Stimulated activated CD8-positive, alpha-beta memory T cell treated with anti-CD3 and anti-CD28 coated beads, Interleukin-4, amount 100 ng/mL, for 48 hours (primary cell): ENCODE measurements at regions not wholly inside any gene's neighbourhood (a gene's known extent, or its start where the extent isn't known, plus 50 kb on each side); places are given as distances from the start of the nearest gene placed in this dataset.
"Not testable (repeated sequence)": the region's sequence is repeated elsewhere in the genome, so short reads cannot be mapped to it uniquely, and the experiment has no call there.

Experiments used
- DNase-seq: peaks from one replicate; pipeline ENCODE4 v3.0.0-alpha.2; 2020

DNA sequence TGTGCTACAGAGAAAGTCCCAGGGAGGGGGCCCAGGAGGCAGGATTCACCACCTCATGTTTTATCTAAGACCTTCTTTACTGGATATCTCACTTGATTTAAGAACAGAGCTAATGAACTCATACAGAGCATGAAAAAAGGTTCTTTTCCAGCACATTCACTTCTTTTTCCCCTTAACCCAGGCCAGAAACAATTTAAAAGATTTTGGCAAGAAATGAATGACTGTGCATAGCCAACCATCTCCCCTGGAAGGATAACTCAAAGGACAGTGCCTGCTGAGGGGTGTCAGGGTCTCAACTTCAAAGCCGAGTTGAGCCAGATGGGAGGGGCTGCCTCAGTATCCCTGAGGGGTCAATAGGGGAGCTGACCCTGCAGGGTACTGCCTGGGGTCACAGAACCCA is 253.4 kb downstream of the SOD2 start:
- no peak for DNase-seq

DNA sequence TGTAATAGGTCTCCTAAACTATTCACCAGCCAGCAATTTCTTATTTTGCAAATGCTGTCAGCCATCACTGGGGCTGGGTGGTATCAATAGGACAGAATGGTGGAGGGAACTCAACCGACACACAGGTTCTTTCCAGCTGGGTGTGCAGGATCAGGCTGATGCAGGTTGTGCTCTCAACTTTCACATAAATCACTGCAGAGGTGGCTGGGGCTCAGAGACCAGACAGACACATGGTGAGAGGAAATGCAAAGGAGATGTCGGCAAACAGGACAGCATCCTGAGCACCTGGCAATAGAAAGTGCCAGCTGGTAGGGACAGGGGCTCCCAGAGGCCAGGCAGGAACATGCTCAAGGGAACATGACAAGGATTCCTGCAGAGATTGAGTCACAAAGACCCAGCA is 254.9 kb downstream of the SOD2 start:
- DNase-seq, result no peak

GRCh38 chr6:159436581-159436980 is 256.5 kb downstream of the SOD2 start:
- no peak for DNase-seq

- no peak for DNase-seq
Observed at GRCh38 chr6:159435701-159436100, 257.3 kb downstream of the SOD2 start.

GRCh38 chr6:159434410-159434809 is 258.6 kb downstream of the SOD2 start:
- no peak for DNase-seq

- no peak for DNase-seq
Observed at GRCh38 chr6:159433550-159433949, 259.5 kb downstream of the SOD2 start.

DNA sequence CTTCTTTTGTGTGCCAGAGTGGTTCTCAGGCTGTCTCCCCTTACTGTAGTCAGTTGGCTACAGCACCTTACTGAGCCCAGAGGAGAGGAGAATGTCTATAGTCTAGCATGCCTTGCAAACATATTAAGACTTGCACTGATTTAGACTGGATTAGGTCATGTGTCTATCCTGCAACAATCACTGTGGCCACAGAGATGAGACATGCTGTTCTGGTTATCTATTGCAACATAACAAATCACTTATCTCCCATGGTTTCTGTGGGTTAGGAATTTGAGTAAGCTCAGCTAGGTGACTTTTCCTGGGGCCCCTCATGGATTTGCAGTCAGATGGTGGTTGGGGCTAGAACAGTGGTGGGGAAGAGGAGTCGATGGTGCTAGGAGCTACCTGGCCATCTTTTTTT is 261.3 kb downstream of the SOD2 start:
- no peak for DNase-seq

- DNase-seq, result no peak
Observed at GRCh38 chr6:159430323-159430722, 261.1 kb downstream of the FNDC1 start.

GRCh38 chr6:159429433-159429832 is 260.2 kb downstream of the FNDC1 start:
- DNase-seq, result no peak

- no peak for DNase-seq
Observed at GRCh38 chr6:159427771-159428170, 258.6 kb downstream of the FNDC1 start.

DNA sequence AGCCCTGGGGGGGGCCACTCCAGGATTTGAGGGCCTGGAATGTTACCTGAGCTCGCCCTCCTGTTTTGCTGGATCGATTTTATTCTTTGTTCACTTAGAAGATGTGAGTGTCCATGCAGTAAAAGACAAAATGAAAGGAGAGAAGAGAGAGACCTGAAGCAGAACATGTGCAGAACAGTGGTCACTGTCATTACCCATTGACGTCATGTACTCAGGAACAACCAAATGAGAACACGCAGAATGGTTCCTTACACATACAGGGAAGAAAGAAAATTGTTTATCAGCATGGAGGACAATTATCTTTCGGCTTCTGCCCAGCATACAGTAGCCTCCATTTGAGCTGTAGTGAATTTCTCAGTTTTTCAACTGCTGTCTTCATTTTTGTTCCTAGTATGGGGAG is 258.1 kb downstream of the FNDC1 start:
- no peak for DNase-seq

GRCh38 chr6:159425421-159425820 is 256.2 kb downstream of the FNDC1 start:
- DNase-seq, result no peak

DNA sequence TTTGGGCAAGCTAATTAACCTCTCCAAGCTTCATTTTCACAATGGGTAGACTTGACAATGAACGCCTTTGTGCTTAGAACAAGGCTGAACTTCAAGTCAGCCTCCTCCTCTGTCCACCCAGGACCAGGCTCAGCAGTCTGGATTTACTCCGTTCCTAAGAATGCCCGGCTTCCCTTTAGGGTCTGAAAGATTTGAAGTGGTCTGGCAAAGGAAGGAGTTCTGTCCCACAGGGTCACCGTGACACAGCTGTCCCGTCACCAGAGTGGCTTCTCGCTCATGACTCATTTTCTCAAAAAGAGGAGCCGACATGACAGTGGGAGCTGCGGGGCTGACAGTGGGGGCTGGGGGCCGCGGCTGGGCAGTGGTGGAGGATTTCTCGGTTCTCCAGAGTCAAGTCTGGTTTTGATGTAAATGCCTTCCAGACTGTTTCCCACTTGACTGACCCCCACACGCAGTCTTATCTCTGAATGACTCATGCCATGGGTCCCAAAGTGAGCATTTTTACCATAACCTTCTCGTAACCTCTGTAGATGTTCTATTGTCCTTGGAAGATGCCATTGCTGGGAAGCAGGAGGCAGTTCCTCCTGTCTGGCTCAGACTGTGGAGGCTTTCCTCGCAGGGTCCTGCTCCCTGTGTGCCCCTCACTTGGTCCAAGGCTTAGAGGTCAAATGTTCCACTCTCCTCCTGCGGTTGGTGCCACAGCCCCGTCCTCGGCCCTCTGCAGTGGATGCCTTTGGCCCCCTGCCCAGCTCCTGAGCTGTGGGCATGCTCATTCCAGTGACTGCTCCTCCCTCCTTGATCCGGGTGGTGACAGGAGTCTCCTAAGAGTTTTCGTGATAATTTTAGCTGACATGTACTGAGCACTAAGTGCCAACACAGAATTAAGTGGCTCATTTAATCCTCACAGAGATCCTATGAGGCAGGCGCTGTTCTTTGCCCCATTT is 253.1 kb downstream of the FNDC1 start:
- no peak for DNase-seq

- no peak for DNase-seq
Observed at GRCh38 chr6:159421586-159421985, 252.4 kb downstream of the FNDC1 start.

- DNase-seq, result no peak
Observed at GRCh38 chr6:159418997-159419396, 249.8 kb downstream of the FNDC1 start.

- DNase-seq, result no peak
Observed at GRCh38 chr6:159416891-159417560, 247.8 kb downstream of the FNDC1 start.

- no peak for DNase-seq
Observed at GRCh38 chr6:159415540-159415939, 246.3 kb downstream of the FNDC1 start.

DNA sequence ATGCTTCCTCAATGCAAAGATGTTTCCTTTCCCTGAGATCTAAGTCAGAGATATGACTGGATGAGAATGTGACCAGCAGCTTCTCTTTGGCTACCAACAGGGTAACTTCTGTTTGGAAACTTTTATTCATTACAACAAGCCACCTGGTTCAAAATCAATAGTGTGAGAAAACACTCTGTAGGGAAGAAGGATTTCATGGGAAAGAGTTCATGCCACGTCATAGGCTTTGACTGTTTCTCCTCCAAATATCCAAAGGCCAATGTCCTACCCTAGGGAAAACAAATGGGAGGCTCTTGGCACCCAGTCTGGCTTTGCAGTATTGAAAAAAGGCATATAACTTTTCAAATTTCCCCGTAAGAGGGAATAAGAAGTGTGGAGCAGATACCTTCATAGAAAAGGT is 245.5 kb downstream of the FNDC1 start:
- DNase-seq, result no peak

GRCh38 chr6:159407211-159407780 is 238.1 kb downstream of the FNDC1 start:
- not testable (repeated sequence) for DNase-seq

GRCh38 chr6:159404296-159404695 is 235.1 kb downstream of the FNDC1 start:
- DNase-seq, result no peak

DNA sequence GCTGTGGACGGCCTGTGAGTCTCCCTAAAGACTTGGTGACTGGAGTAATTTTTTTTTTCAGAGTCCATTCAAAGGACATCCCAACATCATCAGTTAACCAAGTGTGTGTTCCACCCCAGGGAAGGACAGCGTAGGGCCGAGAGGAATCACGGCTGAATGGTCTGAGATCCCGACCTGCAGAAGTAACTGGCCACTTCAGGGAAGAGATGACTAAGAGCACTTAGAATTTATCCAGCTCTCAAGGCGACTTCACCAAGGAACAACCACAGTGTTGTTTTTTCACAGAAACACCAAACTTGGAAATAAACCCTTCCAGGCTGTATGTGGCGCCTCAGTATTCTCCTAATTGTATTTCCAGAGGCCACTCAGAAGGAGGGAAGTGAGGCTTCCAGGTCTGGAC is 231.6 kb downstream of the FNDC1 start:
- DNase-seq, result no peak

GRCh38 chr6:159399751-159400221 is 230.6 kb downstream of the FNDC1 start:
- DNase-seq, result no peak

DNA sequence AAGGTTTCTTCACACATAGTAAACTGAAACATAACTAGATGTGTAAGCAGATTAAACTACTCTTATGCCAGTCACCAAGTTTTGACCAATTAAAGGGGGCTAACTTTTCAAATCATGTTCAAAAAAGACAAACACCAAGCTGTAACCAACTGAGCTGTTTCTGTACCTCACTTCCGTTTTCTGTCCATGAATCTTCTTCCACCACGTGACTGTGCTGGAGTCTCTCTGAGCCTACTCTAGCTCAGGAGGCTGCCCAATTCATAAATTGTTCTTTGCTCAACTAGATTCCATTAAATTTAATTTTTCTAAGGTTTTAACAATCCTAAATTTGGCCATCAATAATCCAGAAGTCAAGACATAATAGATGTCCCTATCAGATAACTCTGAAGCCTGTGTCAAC is 229.4 kb downstream of the FNDC1 start:
- DNase-seq, result no peak

DNA sequence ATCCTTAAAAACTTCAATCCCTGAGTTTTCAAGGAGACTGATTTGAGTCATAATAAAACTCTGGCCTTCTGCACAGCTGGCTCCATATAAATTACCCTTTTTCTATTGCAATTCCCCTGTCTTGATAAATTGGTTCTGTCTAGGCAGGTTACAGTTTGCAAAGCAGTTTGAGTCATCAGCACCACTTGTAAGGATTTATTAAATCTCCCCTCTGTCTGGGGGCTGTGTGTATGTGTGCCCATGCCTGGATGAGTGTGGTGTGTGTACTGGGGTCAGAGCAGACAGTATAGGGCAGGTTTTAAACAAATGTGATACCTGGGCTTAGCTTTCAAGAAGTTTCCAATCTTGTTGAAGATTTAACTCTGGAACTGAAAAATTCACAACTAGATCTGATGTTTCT is 228.6 kb downstream of the FNDC1 start:
- DNase-seq, result no peak
